BJ (cell line): ENCODE measurements at regions not wholly inside any gene's neighbourhood (a gene's known extent, or its start where the extent isn't known, plus 50 kb on each side); places are given as distances from the start of the nearest gene placed in this dataset.

Experiments used
- CTCF ChIA-PET: fragments of 350-600 bp; formaldehyde crosslinking; extraction: SDS; loops from one replicate; lab custom pipeline; 2021; ENCODE audit warnings: antibody characterized with exemption, inconsistent platforms; lab: Yijun Ruan, JAX
- POLR2A ChIA-PET: fragments of 300-600 bp; sonication (Branson Sonifier 250); formaldehyde crosslinking; extraction: SDS; loops from one replicate; lab custom pipeline; 2021; ENCODE audit warnings: antibody characterized with exemption; lab: Charles Lee
- DNase-seq: peaks from one replicate; pipeline ENCODE4 v3.0.0-alpha.2; 2011; ENCODE audit warnings: low read depth
- H3K27me3 ChIP-seq: 2 replicates; pipeline ENCODE4 v1.6.0; 2011; ENCODE audit warnings: low read length; ENCODE audit not compliant: control insufficient read depth, insufficient read depth
- H3K36me3 ChIP-seq: 2 replicates; pipeline ENCODE4 v1.5.1; 2011; ENCODE audit warnings: low read length; ENCODE audit not compliant: control insufficient read depth, insufficient read depth
- H3K4me3 ChIP-seq: 2 replicates; pipeline ENCODE4 v1.5.1; 2011; ENCODE audit warnings: low read depth, mild to moderate bottlenecking, control low read depth, low read length
- TF ChIP-seq, protein P1 (sequence below): IDR thresholded peaks from 2 replicates; pipeline ENCODE4 v1.5.1; 2011; ENCODE audit warnings: low read depth, mild to moderate bottlenecking, control low read depth, inconsistent platforms, low read length, moderate library complexity; ENCODE audit not compliant: insufficient read depth

DNA sequence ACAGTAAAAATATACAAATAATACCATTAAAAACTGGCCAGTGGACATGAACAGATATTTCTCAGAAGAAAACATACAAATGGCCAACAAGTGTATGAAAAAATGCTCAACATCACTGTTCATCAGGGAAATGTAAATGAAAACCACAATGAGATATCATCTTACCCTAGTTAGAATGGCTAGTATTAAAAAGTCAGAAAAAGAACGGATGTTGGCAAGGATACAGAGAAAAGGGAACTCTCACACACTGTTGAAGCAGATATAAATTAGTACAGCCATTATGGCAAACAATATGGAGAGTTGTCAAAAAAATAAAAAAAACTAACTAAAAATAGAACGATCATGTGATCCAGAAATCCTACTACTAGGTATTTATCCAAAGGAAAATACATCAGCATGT is 222.7 kb upstream of the NAALADL2 start:
- no peaks in the 10 kb centered on the region for H3K27me3 ChIP-seq
- TF ChIP-seq, protein P1, sequence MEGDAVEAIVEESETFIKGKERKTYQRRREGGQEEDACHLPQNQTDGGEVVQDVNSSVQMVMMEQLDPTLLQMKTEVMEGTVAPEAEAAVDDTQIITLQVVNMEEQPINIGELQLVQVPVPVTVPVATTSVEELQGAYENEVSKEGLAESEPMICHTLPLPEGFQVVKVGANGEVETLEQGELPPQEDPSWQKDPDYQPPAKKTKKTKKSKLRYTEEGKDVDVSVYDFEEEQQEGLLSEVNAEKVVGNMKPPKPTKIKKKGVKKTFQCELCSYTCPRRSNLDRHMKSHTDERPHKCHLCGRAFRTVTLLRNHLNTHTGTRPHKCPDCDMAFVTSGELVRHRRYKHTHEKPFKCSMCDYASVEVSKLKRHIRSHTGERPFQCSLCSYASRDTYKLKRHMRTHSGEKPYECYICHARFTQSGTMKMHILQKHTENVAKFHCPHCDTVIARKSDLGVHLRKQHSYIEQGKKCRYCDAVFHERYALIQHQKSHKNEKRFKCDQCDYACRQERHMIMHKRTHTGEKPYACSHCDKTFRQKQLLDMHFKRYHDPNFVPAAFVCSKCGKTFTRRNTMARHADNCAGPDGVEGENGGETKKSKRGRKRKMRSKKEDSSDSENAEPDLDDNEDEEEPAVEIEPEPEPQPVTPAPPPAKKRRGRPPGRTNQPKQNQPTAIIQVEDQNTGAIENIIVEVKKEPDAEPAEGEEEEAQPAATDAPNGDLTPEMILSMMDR: no peak
- H3K4me3 ChIP-seq: no peak overlapping the region
- ChIA-PET CTCF (no interaction called here), POLR2A (no interaction called here)
- no peak for DNase-seq
- no peaks in the 10 kb centered on the region for H3K36me3 ChIP-seq

DNA sequence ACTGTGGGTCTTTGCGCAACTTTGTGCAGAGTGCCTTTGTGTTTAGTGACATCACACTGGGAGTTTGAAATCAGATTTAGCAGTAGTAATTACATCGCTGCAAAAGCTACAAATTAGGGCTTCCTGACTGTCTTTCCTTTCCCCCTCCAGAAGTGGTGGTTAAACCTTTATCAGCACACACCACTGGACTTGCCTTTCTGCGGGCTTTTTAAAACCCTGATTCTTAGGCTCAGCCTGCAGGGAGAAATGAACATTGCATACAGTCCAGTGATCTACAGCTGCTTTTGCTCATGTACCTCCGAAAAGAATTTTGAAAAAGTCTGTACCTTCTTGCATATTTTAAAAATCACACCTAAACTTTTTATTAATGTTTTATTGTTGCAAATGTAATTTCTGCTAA is 219.7 kb upstream of the NAALADL2 start:
- ChIA-PET POLR2A (no interaction called here), CTCF (no interaction called here)
- TF ChIP-seq, protein P1: no peak

DNA sequence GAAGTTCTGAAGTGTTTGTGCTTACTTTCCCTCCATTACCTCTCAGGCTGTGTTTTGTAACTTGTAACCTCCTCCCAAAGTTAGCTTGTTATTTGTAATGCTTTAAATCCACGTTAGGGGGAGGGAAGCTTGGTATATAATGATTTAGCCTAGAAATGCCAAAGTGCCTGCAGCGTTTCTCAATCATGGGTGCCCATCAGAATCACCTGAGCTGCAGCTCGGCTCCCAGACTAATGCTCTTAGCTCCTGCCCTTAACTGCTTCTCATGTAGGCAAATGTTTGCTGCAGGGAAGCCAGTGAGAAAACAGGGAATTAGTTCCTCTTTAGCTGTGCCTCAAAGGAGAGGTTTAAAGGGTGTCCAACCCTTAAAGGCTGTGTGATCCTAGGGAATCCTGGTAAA is 219.2 kb upstream of the NAALADL2 start:
- CTCF ChIA-PET: no interaction called here
- no peak for DNase-seq
- TF ChIP-seq, protein P1: no peak
- Histone ChIP-seq H3K4me3 (no peak overlapping the region), H3K36me3 (no peaks in the 10 kb centered on the region), H3K27me3 (no peaks in the 10 kb centered on the region)
- POLR2A ChIA-PET: no interaction called here

More for the DNA sequence above, 219.7 kb upstream of the NAALADL2 start:
- no peaks in the 10 kb centered on the region for H3K36me3 ChIP-seq
- no peak for DNase-seq
- no peak overlapping the region for H3K4me3 ChIP-seq
- H3K27me3 ChIP-seq: no peaks in the 10 kb centered on the region

DNA sequence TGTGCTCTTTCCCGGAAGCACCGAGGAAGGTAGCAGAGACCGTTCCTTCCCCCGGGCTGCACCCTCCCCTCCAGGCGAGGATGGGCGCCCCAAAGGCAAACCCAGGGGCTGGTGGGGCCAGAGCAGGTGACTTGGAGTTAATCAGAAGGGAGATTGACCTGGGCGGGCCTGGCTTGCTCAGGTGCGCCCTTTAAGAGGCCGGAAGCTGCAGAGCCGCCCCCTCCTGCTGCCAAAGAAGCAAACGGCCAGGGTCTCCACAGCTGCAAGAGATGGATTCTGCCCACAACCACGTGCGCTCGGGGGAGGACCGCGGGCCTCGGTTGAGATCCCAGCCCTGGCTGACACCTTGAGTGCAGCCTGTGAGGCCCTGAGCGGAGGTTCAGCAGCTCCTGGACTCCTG is 218.2 kb upstream of the NAALADL2 start:
- H3K4me3 ChIP-seq: no peak overlapping the region
- TF ChIP-seq, protein P1: no peak
- ChIA-PET CTCF (no interaction called here), POLR2A (no interaction called here)
- no peak for DNase-seq
- H3K27me3 ChIP-seq: no peaks in the 10 kb centered on the region
- no peaks in the 10 kb centered on the region for H3K36me3 ChIP-seq

DNA sequence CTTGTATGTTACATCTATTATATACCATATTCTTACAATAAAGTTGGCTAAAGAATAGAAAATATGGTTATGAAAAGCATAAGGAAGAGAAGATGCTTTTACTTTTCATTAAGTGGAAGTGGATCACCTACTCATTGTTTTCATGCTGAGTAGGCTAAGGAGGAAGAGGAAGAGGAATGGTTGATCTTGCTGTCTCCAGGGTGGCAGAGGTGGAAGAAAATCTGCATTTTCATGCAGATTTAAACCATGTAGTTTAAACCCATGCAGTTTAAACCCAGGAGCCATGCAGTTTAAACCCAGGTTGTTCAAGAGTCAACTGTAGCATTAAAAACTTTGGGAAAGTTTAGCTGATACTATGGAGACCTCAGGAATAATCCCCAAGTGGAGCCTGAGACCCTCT is 214.8 kb upstream of the NAALADL2 start:
- Histone ChIP-seq H3K36me3 (no peaks in the 10 kb centered on the region), H3K4me3 (no peak overlapping the region), H3K27me3 (no peaks in the 10 kb centered on the region)
- ChIA-PET POLR2A (no interaction called here), CTCF (no interaction called here)
- no peak for DNase-seq
- TF ChIP-seq, protein P1: no peak
